ENCODE measurements at regions not wholly inside any gene's neighbourhood (a gene's known extent, or its start where the extent isn't known, plus 50 kb on each side); places are given as distances from the start of the nearest gene placed in this dataset.

- H3K4me3 ChIP-seq (ENCODE audit: low read length), result no peak overlapping the region
- H3K9ac ChIP-seq (ENCODE audit: low read length), result no peak overlapping the region
- no peak overlapping the region for H2AFZ ChIP-seq (ENCODE audit: low read depth, low read length)
- H3K9me3 ChIP-seq (ENCODE audit: low read length), result no peaks in the 10 kb centered on the region
- no peaks in the 10 kb centered on the region for H3K36me3 ChIP-seq (ENCODE audit: insufficient read depth, low read length)
- H4K20me1 ChIP-seq (ENCODE audit: insufficient read depth), result no peaks in the 10 kb centered on the region
- H3K9me2 ChIP-seq (ENCODE audit: insufficient read depth, low read length), result no peaks in the 10 kb centered on the region
- TF ChIP-seq REST (IDR thresholded peaks at IDR 0.05; ENCODE audit: borderline replicate concordance), result no peak
- no peak for TF ChIP-seq MXI1 (conservative IDR thresholded peaks at IDR 0.05; ENCODE audit: poor library complexity, severe bottlenecking)
- no peak for TF ChIP-seq SMC3 (conservative IDR thresholded peaks at IDR 0.05; ENCODE audit: poor library complexity)
- TF ChIP-seq, protein P1, sequence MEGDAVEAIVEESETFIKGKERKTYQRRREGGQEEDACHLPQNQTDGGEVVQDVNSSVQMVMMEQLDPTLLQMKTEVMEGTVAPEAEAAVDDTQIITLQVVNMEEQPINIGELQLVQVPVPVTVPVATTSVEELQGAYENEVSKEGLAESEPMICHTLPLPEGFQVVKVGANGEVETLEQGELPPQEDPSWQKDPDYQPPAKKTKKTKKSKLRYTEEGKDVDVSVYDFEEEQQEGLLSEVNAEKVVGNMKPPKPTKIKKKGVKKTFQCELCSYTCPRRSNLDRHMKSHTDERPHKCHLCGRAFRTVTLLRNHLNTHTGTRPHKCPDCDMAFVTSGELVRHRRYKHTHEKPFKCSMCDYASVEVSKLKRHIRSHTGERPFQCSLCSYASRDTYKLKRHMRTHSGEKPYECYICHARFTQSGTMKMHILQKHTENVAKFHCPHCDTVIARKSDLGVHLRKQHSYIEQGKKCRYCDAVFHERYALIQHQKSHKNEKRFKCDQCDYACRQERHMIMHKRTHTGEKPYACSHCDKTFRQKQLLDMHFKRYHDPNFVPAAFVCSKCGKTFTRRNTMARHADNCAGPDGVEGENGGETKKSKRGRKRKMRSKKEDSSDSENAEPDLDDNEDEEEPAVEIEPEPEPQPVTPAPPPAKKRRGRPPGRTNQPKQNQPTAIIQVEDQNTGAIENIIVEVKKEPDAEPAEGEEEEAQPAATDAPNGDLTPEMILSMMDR (IDR thresholded peaks at IDR 0.05; ENCODE audit: poor library complexity, severe bottlenecking), result no peak
- TF ChIP-seq RAD21 (conservative IDR thresholded peaks at IDR 0.05), result no peak
- no peak for TF ChIP-seq EP300 (conservative IDR thresholded peaks at IDR 0.05; ENCODE audit: poor library complexity, severe bottlenecking)
- TF ChIP-seq EZH2 (IDR thresholded peaks at IDR 0.05; ENCODE audit: borderline replicate concordance, insufficient read depth, low read length, poor library complexity, severe bottlenecking), result no peak
- no peak for TF ChIP-seq POLR2AphosphoS5 (IDR thresholded peaks at IDR 0.05)
- no peak for TF ChIP-seq TAF1 (IDR thresholded peaks at IDR 0.05; ENCODE audit: low read depth)
- H3K27ac ChIP-seq (ENCODE audit: low read length), result no peak overlapping the region
- H3K4me2 ChIP-seq (ENCODE audit: low read length), result no peak overlapping the region
- no peaks in the 10 kb centered on the region for H3K79me2 ChIP-seq (replicated peaks; ENCODE audit: insufficient read depth, low read length)
- peaks cover 2% of the 10 kb centered on the region for H3F3A ChIP-seq (ENCODE audit: insufficient read depth, low read length, poor library complexity, severe bottlenecking)
- H3K27me3 ChIP-seq (ENCODE audit: insufficient read depth, low read depth, low read length), result no peaks in the 10 kb centered on the region
Observed at GRCh38 chr16:72224260-72224768, 52.4 kb upstream of the PMFBP1 start.

GRCh38 chr16:72222503-72222902 lies 50.5 kb upstream of the PMFBP1 start:
- no peaks in the 10 kb centered on the region for H3K79me2 ChIP-seq (replicated peaks; ENCODE audit: insufficient read depth, low read length)
- H2AFZ ChIP-seq (ENCODE audit: low read depth, low read length), result no peak overlapping the region
- no peaks in the 10 kb centered on the region for H3K36me3 ChIP-seq (ENCODE audit: insufficient read depth, low read length)
- H3K9me3 ChIP-seq (ENCODE audit: low read length), result no peaks in the 10 kb centered on the region
- no peaks in the 10 kb centered on the region for H4K20me1 ChIP-seq (ENCODE audit: insufficient read depth)
- H3K27me3 ChIP-seq (ENCODE audit: insufficient read depth, low read depth, low read length), result no peaks in the 10 kb centered on the region
- H3K9me2 ChIP-seq (ENCODE audit: insufficient read depth, low read length), result no peaks in the 10 kb centered on the region
- H3K9ac ChIP-seq (ENCODE audit: low read length), result no peak overlapping the region
- H3K27ac ChIP-seq (ENCODE audit: low read length), result no peak overlapping the region
- no peak for TF ChIP-seq MXI1 (conservative IDR thresholded peaks at IDR 0.05; ENCODE audit: poor library complexity, severe bottlenecking)
- no peak for TF ChIP-seq REST (IDR thresholded peaks at IDR 0.05; ENCODE audit: borderline replicate concordance)
- no peak for TF ChIP-seq SMC3 (conservative IDR thresholded peaks at IDR 0.05; ENCODE audit: poor library complexity)
- TF ChIP-seq POLR2AphosphoS5 (IDR thresholded peaks at IDR 0.05), result no peak
- no peak for TF ChIP-seq TAF1 (IDR thresholded peaks at IDR 0.05; ENCODE audit: low read depth)
- TF ChIP-seq, protein P1 (IDR thresholded peaks at IDR 0.05; ENCODE audit: poor library complexity, severe bottlenecking), result no peak
- TF ChIP-seq RAD21 (conservative IDR thresholded peaks at IDR 0.05), result no peak
- no peak for TF ChIP-seq EP300 (conservative IDR thresholded peaks at IDR 0.05; ENCODE audit: poor library complexity, severe bottlenecking)
- TF ChIP-seq EZH2 (IDR thresholded peaks at IDR 0.05; ENCODE audit: borderline replicate concordance, insufficient read depth, low read length, poor library complexity, severe bottlenecking), result no peak
- H3F3A ChIP-seq (ENCODE audit: insufficient read depth, low read length, poor library complexity, severe bottlenecking), result peaks cover 2% of the 10 kb centered on the region
- no peak overlapping the region for H3K4me3 ChIP-seq (ENCODE audit: low read length)
- H3K4me2 ChIP-seq (ENCODE audit: low read length), result no peak overlapping the region
